OCI-M2 (cell line): ENCODE measurements at regions not wholly inside any gene's neighbourhood (a gene's known extent, or its start where the extent isn't known, plus 50 kb on each side); places are given as distances from the start of the nearest gene placed in this dataset.

Source experiments
- DNase-seq: peaks from one replicate; lab custom pipeline; 2025; ENCODE audit not compliant: unreplicated experiment; lab: John Stamatoyannopoulos, UW

- no peak for DNase-seq
These were observed 145.2 kb upstream of the ANKRD28 start for GRCh38 chr3:15942936-15943335.

GRCh38 chr3:15948388-15948787 lies 150.6 kb upstream of the ANKRD28 start:
- DNase-seq = no peak

GRCh38 chr3:15952543-15953175 lies 154.9 kb upstream of the ANKRD28 start:
- no peak for DNase-seq

- no peak for DNase-seq
These were observed 156.1 kb upstream of the ANKRD28 start for GRCh38 chr3:15953841-15954240.

- DNase-seq = no peak
These were observed 158.2 kb upstream of the ANKRD28 start for GRCh38 chr3:15955968-15956367.

- no peak for DNase-seq
These were observed 161.1 kb upstream of the ANKRD28 start for GRCh38 chr3:15958692-15959433.

- DNase-seq = no peak
These were observed 161.6 kb upstream of the ANKRD28 start for GRCh38 chr3:15959434-15959811.

- no peak for DNase-seq
These were observed 167.0 kb upstream of the ANKRD28 start for GRCh38 chr3:15964605-15965442.

- no peak for DNase-seq
These were observed 169.8 kb upstream of the ANKRD28 start for GRCh38 chr3:15967577-15967976.

GRCh38 chr3:15969874-15970640 lies 172.3 kb upstream of the ANKRD28 start:
- no peak for DNase-seq

- no peak for DNase-seq
These were observed 175.6 kb upstream of the ANKRD28 start for GRCh38 chr3:15973414-15973813.

- no peak for DNase-seq
These were observed 176.2 kb upstream of the ANKRD28 start for GRCh38 chr3:15973940-15974339.

- no peak for DNase-seq
These were observed 176.9 kb upstream of the ANKRD28 start for GRCh38 chr3:15974647-15975046.

- no peak for DNase-seq
These were observed 178.7 kb upstream of the ANKRD28 start for GRCh38 chr3:15976524-15976923.

- DNase-seq = no peak
These were observed 179.3 kb upstream of the ANKRD28 start for GRCh38 chr3:15977090-15977489.

- DNase-seq = no peak
These were observed 179.9 kb upstream of the ANKRD28 start for GRCh38 chr3:15977598-15978232.

- no peak for DNase-seq
These were observed 181.0 kb upstream of the ANKRD28 start for GRCh38 chr3:15978801-15979200.

GRCh38 chr3:15979495-15979894 lies 181.7 kb upstream of the ANKRD28 start:
- DNase-seq = no peak

GRCh38 chr3:15979900-15980299 lies 182.1 kb upstream of the ANKRD28 start:
- no peak for DNase-seq

GRCh38 chr3:15982243-15982642 lies 184.5 kb upstream of the ANKRD28 start:
- DNase-seq = no peak
